Osteocyte (in vitro differentiated cells): ENCODE measurements at regions not wholly inside any gene's neighbourhood (a gene's known extent, or its start where the extent isn't known, plus 50 kb on each side); places are given as distances from the start of the nearest gene placed in this dataset.

Experiments used
- DNase-seq: peaks from one replicate; pipeline ENCODE4 v3.0.0; 2021; ENCODE audit warnings: mixed read lengths; ENCODE audit not compliant: unreplicated experiment; ENCODE audit errors: extremely low spot score
- H3K27ac Mint-ChIP-seq: one replicate; pipeline ENCODE4 v1.8.0; 2021; ENCODE audit warnings: mild to moderate bottlenecking, mixed read lengths; ENCODE audit not compliant: unreplicated experiment
- H3K27me3 Mint-ChIP-seq: one replicate; pipeline ENCODE4 v1.8.0; 2021; ENCODE audit warnings: mixed read lengths; ENCODE audit not compliant: unreplicated experiment
- H3K36me3 Mint-ChIP-seq: one replicate; pipeline ENCODE4 v1.8.0; 2021; ENCODE audit warnings: mixed read lengths; ENCODE audit not compliant: unreplicated experiment
- H3K4me1 Mint-ChIP-seq: one replicate; pipeline ENCODE4 v1.8.0; 2021; ENCODE audit warnings: mixed read lengths; ENCODE audit not compliant: unreplicated experiment
- H3K4me3 Mint-ChIP-seq: one replicate; pipeline ENCODE4 v1.8.0; 2021; ENCODE audit warnings: mild to moderate bottlenecking, moderate library complexity, mixed read lengths; ENCODE audit not compliant: unreplicated experiment
- H3K9me3 Mint-ChIP-seq: one replicate; pipeline ENCODE4 v1.8.0; 2021; ENCODE audit warnings: mixed read lengths; ENCODE audit not compliant: unreplicated experiment
- TF ChIP-seq, protein P1 (sequence below): fragments of 200-600 bp; sonication (generic); IDR thresholded peaks from 2 replicates; pipeline ENCODE4 v1.5.0; 2021; ENCODE audit warnings: antibody characterized with exemption, mild to moderate bottlenecking, moderate library complexity

DNA sequence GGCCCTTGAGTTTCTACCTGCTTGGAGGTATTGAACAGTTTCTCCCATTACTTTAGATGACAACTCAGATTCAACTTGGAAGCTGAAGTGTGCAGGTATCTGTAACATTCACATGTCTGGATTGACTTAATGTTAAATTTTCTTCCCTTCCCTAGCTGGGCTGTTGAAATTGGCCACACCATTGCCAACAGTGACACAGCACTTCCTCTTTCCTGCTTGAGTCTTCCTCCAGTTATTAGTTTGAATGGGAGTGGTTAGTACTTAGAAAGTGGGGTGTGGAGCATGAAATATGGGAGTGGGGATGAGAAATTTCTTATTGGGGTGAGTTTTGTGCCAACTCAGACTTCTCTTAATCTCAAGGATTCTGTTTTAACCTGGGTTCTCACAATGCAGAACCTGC, 454.9 kb downstream of the KCNJ2 start:
- Mint-ChIP-seq H3K36me3 (no peaks in the 10 kb centered on the region), H3K4me1 (no peaks in the 10 kb centered on the region), H3K27ac (no peak overlapping the region), H3K4me3 (no peak overlapping the region), H3K9me3 (no peaks in the 10 kb centered on the region), H3K27me3 (peaks cover 15% of the 10 kb centered on the region)
- DNase-seq = no peak
- TF ChIP-seq, protein P1, sequence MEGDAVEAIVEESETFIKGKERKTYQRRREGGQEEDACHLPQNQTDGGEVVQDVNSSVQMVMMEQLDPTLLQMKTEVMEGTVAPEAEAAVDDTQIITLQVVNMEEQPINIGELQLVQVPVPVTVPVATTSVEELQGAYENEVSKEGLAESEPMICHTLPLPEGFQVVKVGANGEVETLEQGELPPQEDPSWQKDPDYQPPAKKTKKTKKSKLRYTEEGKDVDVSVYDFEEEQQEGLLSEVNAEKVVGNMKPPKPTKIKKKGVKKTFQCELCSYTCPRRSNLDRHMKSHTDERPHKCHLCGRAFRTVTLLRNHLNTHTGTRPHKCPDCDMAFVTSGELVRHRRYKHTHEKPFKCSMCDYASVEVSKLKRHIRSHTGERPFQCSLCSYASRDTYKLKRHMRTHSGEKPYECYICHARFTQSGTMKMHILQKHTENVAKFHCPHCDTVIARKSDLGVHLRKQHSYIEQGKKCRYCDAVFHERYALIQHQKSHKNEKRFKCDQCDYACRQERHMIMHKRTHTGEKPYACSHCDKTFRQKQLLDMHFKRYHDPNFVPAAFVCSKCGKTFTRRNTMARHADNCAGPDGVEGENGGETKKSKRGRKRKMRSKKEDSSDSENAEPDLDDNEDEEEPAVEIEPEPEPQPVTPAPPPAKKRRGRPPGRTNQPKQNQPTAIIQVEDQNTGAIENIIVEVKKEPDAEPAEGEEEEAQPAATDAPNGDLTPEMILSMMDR = no peak

- no peak overlapping the region for H3K27ac Mint-ChIP-seq
- no peak overlapping the region for H3K4me3 Mint-ChIP-seq
- TF ChIP-seq, protein P1 = peak; percentile 39
- peaks cover 43% of the 10 kb centered on the region for H3K27me3 Mint-ChIP-seq
- DNase-seq = no peak
- no peaks in the 10 kb centered on the region for H3K4me1 Mint-ChIP-seq
- no peaks in the 10 kb centered on the region for H3K9me3 Mint-ChIP-seq
- no peaks in the 10 kb centered on the region for H3K36me3 Mint-ChIP-seq
Observed at GRCh38 chr17:70629902-70630301, 460.6 kb downstream of the KCNJ2 start.

GRCh38 chr17:70636517-70637133, 467.3 kb downstream of the KCNJ2 start:
- H3K27me3 Mint-ChIP-seq = peaks cover 47% of the 10 kb centered on the region
- H3K27ac Mint-ChIP-seq = no peak overlapping the region
- no peaks in the 10 kb centered on the region for H3K9me3 Mint-ChIP-seq
- DNase-seq = no peak
- no peak overlapping the region for H3K4me3 Mint-ChIP-seq
- no peaks in the 10 kb centered on the region for H3K4me1 Mint-ChIP-seq
- no peaks in the 10 kb centered on the region for H3K36me3 Mint-ChIP-seq
- TF ChIP-seq, protein P1 = peak; percentile 75

DNA sequence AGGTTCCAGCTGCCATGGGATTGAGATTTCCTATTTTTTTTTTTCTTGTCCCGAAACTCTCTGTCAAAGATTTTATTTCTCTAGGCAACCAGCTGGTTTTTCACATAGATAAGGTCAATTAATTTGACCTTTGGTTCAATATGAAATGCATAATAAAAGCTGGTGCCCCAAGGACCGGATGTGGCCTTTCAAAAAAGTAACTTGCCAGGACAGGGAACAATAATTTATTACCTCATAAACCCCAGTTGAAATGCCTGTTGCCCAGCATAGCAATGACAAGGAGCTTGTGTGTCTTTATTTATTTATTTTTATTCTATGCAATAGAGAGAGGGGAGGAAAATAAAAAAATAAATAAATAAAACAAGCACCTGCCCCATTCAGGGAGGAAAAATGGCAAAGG, 472.7 kb downstream of the KCNJ2 start:
- H3K4me1 Mint-ChIP-seq = no peaks in the 10 kb centered on the region
- peaks cover 24% of the 10 kb centered on the region for H3K27me3 Mint-ChIP-seq
- no peak for DNase-seq
- TF ChIP-seq, protein P1 = no peak
- H3K27ac Mint-ChIP-seq = no peak overlapping the region
- H3K36me3 Mint-ChIP-seq = no peaks in the 10 kb centered on the region
- H3K9me3 Mint-ChIP-seq = peaks cover 4% of the 10 kb centered on the region
- H3K4me3 Mint-ChIP-seq = no peak overlapping the region

DNA sequence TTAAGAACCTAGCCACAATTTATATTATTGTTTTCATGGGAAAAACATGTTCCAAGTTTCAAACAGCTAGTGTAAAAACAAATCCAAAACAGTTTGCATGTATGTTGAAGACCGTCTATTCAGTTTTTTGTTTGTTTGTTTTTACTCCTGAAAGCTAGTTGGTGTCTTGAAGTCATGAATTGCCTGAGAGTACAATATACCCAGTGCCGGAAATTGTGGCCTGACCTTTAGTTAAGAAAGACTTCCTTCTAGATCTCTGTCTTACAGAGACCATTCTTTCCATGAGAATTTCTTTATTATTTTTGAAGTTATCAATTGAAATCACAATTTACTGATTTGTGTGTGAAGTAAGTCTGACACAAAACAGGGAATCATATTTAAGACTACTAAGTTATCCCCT, 474.8 kb downstream of the KCNJ2 start:
- Mint-ChIP-seq H3K9me3 (peaks cover 4% of the 10 kb centered on the region), H3K36me3 (no peaks in the 10 kb centered on the region), H3K27ac (no peak overlapping the region), H3K4me1 (no peaks in the 10 kb centered on the region), H3K4me3 (no peak overlapping the region), H3K27me3 (peaks cover 20% of the 10 kb centered on the region)
- TF ChIP-seq, protein P1 = no peak
- no peak for DNase-seq
